MM.1S (cell line): ENCODE measurements at regions not wholly inside any gene's neighbourhood (a gene's known extent, or its start where the extent isn't known, plus 50 kb on each side); places are given as distances from the start of the nearest gene placed in this dataset.

Experiments used
- DNase-seq: peaks from one replicate; pipeline ENCODE4 v3.0.0-alpha.2; 2015
- H2AFZ ChIP-seq: fragments of 300-600 bp; sonication (generic); 2 replicates; pipeline ENCODE4 v1.6.0; 2016; ENCODE audit warnings: antibody characterized with exemption, low read length
- H3F3A ChIP-seq: fragments of 300-600 bp; sonication (generic); 2 replicates; pipeline ENCODE4 v1.6.1; 2016; ENCODE audit warnings: mild to moderate bottlenecking, antibody characterized with exemption, low read length, moderate library complexity, mixed read lengths; ENCODE audit not compliant: insufficient read depth
- H3K27ac ChIP-seq: fragments of 300-600 bp; sonication (generic); 2 replicates; pipeline ENCODE4 v1.5.1; 2016; ENCODE audit warnings: mild to moderate bottlenecking, low read length
- H3K27me3 ChIP-seq: fragments of 300-600 bp; sonication (generic); replicated peaks from 2 replicates; pipeline ENCODE4 v1.6.0; 2016; ENCODE audit warnings: low read length; ENCODE audit not compliant: insufficient read depth
- H3K36me3 ChIP-seq: fragments of 300-600 bp; sonication (generic); replicated peaks from 2 replicates; pipeline ENCODE4 v1.6.1; 2016; ENCODE audit warnings: mild to moderate bottlenecking, low read length, mixed read lengths; ENCODE audit not compliant: insufficient read depth
- H3K4me1 ChIP-seq: fragments of 300-600 bp; sonication (generic); 2 replicates; pipeline ENCODE4 v1.6.1; 2016; ENCODE audit warnings: low read length, mixed read lengths
- H3K4me2 ChIP-seq: fragments of 300-600 bp; sonication (generic); 2 replicates; pipeline ENCODE4 v1.6.0; 2016; ENCODE audit warnings: low read depth, low read length
- H3K4me3 ChIP-seq: fragments of 300-600 bp; sonication (generic); 2 replicates; pipeline ENCODE4 v1.5.1; 2016; ENCODE audit warnings: low read length, mixed read lengths
- H3K79me2 ChIP-seq: fragments of 300-600 bp; sonication (generic); 2 replicates; pipeline ENCODE4 v1.6.1; 2016; ENCODE audit warnings: mixed run types, low read length, mixed read lengths
- H3K9ac ChIP-seq: fragments of 300-600 bp; sonication (generic); 2 replicates; pipeline ENCODE4 v1.6.1; 2016; ENCODE audit warnings: low read length, mixed read lengths
- H3K9me2 ChIP-seq: fragments of 300-600 bp; sonication (generic); replicated peaks from 2 replicates; pipeline ENCODE4 v1.6.1; 2016; ENCODE audit warnings: mild to moderate bottlenecking, low read length, mixed read lengths; ENCODE audit not compliant: insufficient read depth
- H3K9me3 ChIP-seq: fragments of 300-600 bp; sonication (generic); replicated peaks from 2 replicates; pipeline ENCODE4 v1.6.1; 2016; ENCODE audit warnings: mild to moderate bottlenecking, low read length, mixed read lengths; ENCODE audit not compliant: insufficient read depth
- H4K20me1 ChIP-seq: fragments of 300-600 bp; sonication (generic); 2 replicates; pipeline ENCODE4 v1.6.1; 2016; ENCODE audit warnings: mild to moderate bottlenecking, low read length, moderate library complexity, mixed read lengths; ENCODE audit not compliant: insufficient read depth
- CTCF ChIP-seq: fragments of 300-600 bp; sonication (generic); IDR thresholded peaks from 2 replicates; pipeline ENCODE4 v1.5.1; 2016; ENCODE audit warnings: antibody characterized with exemption, low read length, mixed read lengths
- EZH2 ChIP-seq: fragments of 300-600 bp; sonication (generic); optimal IDR thresholded peaks from 2 replicates; pipeline ENCODE3; 2017; ENCODE audit warnings: low read depth, mild to moderate bottlenecking, antibody characterized with exemption, low read length, mixed read lengths
- EZH2phosphoT487 ChIP-seq: fragments of 300-600 bp; sonication (generic); IDR thresholded peaks from 2 replicates; pipeline ENCODE4 v1.6.1; 2018; ENCODE audit warnings: antibody characterized with exemption, low read length

DNA sequence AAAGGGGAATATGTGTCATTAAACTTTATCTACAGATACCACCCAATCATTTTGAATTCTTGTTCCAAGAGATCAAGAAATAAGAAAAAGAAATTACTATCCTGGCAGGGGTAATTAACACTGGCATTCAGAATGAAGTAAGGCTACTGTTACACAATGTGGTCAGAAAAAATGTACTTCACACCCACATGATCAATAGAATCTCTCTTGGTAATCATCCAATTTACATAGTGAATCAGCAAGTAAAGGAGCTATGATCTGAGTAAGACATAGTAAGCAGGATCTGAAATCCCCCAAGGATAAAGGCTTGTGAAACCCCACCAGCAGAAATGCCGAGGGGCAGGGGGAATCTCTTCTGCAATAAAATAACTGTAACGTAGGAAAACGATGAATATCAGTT is 466.5 kb downstream of the FAM181B start:
- no peak overlapping the region for H3K9ac ChIP-seq
- no peaks in the 10 kb centered on the region for H3K79me2 ChIP-seq
- no peak for DNase-seq
- H3K36me3 ChIP-seq, result no peaks in the 10 kb centered on the region
- no peak overlapping the region for H3K4me3 ChIP-seq
- H2AFZ ChIP-seq, result no peak overlapping the region
- H3K27me3 ChIP-seq, result no peaks in the 10 kb centered on the region
- no peak for TF ChIP-seq CTCF
- no peak for TF ChIP-seq EZH2
- no peak for TF ChIP-seq EZH2phosphoT487
- H3K4me1 ChIP-seq, result peaks cover 5% of the 10 kb centered on the region; the same call in 1 of the 2 replicates
- no peak overlapping the region for H3K27ac ChIP-seq
- H3K4me2 ChIP-seq, result no peak overlapping the region
- no peaks in the 10 kb centered on the region for H4K20me1 ChIP-seq
- H3K9me2 ChIP-seq, result no peaks in the 10 kb centered on the region
- H3F3A ChIP-seq, result no peaks in the 10 kb centered on the region
- H3K9me3 ChIP-seq, result no peaks in the 10 kb centered on the region

DNA sequence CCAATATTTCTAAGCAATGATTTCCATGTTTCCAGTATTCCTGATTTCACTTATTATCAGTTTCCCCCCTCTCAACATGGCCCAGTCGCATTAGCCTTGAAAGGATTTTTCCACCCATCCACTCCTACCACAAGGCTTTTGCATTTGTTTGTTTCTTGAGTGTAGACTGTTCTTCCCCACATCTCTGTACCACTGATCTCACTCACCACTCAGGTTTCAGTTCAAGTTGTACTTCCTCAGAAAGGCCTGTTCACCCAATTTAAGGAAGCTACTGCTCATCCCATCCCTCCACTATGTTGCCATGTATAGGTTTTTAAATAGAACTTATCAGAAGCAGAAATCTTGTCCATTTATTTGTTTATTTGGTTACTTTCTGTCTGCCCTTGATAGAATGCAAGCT is 472.3 kb downstream of the FAM181B start:
- no peaks in the 10 kb centered on the region for H3F3A ChIP-seq
- H4K20me1 ChIP-seq, result no peaks in the 10 kb centered on the region
- no peak overlapping the region for H3K4me2 ChIP-seq
- no peaks in the 10 kb centered on the region for H3K27me3 ChIP-seq
- H3K4me1 ChIP-seq, result no peaks in the 10 kb centered on the region
- H3K4me3 ChIP-seq, result no peak overlapping the region
- H3K79me2 ChIP-seq, result no peaks in the 10 kb centered on the region
- no peaks in the 10 kb centered on the region for H3K9me3 ChIP-seq
- H3K9me2 ChIP-seq, result no peaks in the 10 kb centered on the region
- no peak for DNase-seq
- TF ChIP-seq CTCF (no peak), EZH2phosphoT487 (no peak), EZH2 (no peak)
- no peaks in the 10 kb centered on the region for H3K36me3 ChIP-seq
- no peak overlapping the region for H2AFZ ChIP-seq
- no peak overlapping the region for H3K9ac ChIP-seq
- no peak overlapping the region for H3K27ac ChIP-seq

DNA sequence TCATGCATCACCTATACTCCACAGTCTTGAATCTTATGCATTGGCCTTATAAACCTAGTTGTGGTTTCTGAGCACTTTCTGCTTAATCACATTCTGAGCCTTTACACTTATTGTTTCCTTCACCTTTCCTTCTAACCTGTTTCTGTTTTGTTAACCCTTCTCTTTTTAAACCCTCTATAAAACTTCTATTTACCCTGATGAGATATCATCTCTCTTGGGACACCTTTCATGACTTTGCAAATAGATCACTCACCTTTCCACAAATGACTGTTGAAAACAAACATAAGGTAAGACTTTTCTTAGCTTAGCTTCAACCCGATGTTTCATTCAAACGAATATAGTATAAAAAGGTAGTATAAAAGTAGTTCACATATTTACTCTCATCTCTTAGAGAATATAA is 483.6 kb downstream of the FAM181B start:
- Histone ChIP-seq H3K9me2 (no peaks in the 10 kb centered on the region), H3K4me1 (peaks cover 22% of the 10 kb centered on the region), H3K9ac (no peak overlapping the region), H3K27me3 (no peaks in the 10 kb centered on the region), H3K4me2 (no peak overlapping the region), H3F3A (no peaks in the 10 kb centered on the region), H4K20me1 (no peaks in the 10 kb centered on the region), H3K9me3 (no peaks in the 10 kb centered on the region), H3K27ac (no peak overlapping the region), H3K4me3 (no peak overlapping the region), H3K36me3 (no peaks in the 10 kb centered on the region), H2AFZ (no peak overlapping the region), H3K79me2 (no peaks in the 10 kb centered on the region)
- DNase-seq, result no peak
- TF ChIP-seq EZH2phosphoT487 (no peak), EZH2 (no peak), CTCF (no peak)
